NOMO-1 treated with dmso at 0.1 percent for 144 hours (cell line): ENCODE measurements at regions not wholly inside any gene's neighbourhood (a gene's known extent, or its start where the extent isn't known, plus 50 kb on each side); places are given as distances from the start of the nearest gene placed in this dataset.

Source experiments
- DNase-seq: peaks from one replicate; lab custom pipeline; 2025; ENCODE audit not compliant: unreplicated experiment; lab: John Stamatoyannopoulos, UW

DNA sequence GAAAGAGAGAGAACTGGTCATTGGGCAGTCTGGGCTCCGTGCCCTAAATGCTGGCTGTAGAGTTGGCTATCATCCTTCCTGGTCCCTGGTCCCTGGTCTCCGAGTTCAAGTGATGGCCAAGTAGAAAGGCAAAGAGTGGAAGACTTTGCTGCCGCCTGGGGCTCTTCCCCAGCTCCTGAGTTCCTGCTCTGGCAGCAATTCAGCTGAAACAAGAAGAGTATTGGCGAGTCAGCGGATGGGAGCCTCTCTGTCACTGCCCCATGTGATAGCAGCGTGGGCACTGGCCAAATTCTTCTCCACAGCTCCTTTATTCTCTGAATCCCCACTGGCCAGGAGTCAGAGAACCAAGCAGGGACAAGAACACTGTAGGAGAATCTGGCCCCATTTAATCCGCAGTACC, 351.0 kb upstream of the POU3F3 start:
- no peak for DNase-seq

GRCh38 chr2:104504331-104505073, 349.4 kb upstream of the POU3F3 start:
- no peak for DNase-seq

- DNase-seq = no peak
These were observed 335.7 kb upstream of the POU3F3 start for GRCh38 chr2:104518256-104518655.

GRCh38 chr2:104521247-104521646, 332.7 kb upstream of the POU3F3 start:
- no peak for DNase-seq

DNA sequence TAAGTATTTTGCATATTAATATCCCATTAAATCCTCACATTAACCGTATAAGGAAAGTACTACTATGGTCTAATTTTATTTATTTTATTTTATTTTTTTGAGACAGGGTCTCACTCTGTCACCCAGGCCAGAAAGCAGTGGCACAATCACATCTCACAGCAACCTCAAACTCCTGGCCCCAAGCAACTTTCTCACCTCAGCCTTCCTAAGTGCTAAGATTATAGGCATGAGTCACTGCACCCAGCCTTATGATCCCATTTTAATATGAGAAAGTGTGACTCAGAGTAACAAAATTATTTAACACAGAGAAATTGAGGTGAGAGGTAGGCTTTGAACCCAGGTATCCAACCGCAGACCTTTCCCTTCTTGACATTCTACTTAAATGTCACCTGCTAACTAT, 330.0 kb upstream of the POU3F3 start:
- no peak for DNase-seq

- no peak for DNase-seq
These were observed 325.8 kb upstream of the POU3F3 start for GRCh38 chr2:104528101-104528500.

DNA sequence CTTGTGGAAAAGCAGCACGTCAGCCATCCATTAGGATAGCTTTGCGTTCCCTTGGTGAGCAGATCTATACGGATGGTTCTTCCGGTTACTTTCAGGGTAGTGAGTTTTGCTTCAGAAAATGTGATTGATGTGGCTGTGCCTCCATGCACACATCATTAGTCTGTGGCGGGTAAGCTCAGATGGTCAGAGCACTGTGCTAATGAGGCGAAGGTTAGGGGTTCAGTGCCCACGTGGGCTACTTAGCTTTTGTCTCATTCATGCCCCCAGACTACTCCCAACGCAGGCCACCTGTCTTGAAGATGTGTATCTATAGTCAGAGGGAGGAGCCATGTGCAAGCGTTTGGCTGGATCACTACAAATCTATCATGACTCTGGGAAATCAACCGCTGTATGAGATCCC, 322.8 kb upstream of the POU3F3 start:
- DNase-seq = no peak

DNA sequence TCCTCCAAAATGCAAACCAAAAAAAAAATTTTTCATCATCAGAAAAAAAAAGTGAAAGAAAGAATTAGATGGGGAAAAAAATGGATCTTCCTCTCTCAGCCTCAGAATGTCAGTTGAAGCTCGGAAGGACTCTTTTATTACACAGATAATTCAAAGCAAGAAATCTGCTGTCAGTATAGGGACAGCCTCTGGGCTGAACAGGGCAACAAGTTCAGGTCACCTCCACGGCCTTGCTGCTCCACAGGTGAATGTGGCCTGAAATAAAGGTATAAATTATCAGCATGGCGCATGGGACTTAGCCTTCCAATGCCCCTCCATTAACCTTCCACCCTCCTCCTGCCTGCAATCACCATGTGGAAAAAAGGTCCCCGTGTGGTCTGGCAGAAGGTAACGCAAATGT, 316.8 kb upstream of the POU3F3 start:
- no peak for DNase-seq

DNA sequence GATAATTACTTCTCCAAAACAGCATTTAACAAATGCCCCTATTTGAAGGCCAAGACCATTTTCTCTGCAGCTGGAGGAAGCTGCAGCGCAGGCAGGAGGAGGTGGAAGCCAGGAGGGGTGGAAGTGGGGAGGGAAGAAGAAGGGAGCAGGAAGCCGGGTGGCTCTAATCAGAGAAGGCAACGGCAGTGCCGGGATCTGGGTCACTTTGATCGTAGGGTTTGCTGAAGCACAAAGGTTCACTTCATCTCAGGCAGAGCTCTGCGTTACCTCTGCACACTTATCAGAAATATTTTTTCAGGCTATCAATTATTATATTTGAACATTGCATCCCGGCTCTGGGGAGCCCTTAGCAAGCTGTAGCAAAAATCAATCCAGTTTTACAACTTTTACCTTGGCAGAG, 315.8 kb upstream of the POU3F3 start:
- DNase-seq = no peak

- peak; percentile 28 for DNase-seq
These were observed 314.3 kb upstream of the POU3F3 start for GRCh38 chr2:104539649-104540048.

- no peak for DNase-seq
These were observed 308.9 kb upstream of the POU3F3 start for GRCh38 chr2:104545055-104545454.

- no peak for DNase-seq
These were observed 307.4 kb upstream of the POU3F3 start for GRCh38 chr2:104546537-104546936.

DNA sequence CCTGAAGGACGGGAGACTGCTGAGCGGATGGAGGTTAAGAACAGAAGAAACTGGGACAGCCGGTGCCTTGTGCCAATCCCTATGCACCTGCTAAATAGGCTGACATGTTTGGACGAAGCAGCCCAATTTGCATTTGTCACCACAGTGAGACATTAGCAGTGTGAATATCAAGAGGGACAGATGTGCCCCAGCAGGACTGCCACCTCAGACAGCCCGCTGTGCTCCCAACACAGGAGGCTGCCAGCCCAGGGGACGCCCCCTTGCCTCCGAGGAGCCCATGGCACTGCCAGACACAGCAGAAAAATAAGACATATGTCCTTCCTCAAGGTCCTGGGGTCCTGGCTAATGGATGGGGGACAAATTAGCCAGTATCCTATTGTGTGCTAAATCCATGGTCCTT, 306.7 kb upstream of the POU3F3 start:
- no peak for DNase-seq

GRCh38 chr2:104561251-104561650, 292.7 kb upstream of the POU3F3 start:
- no peak for DNase-seq

GRCh38 chr2:104562537-104562936, 291.4 kb upstream of the POU3F3 start:
- no peak for DNase-seq

DNA sequence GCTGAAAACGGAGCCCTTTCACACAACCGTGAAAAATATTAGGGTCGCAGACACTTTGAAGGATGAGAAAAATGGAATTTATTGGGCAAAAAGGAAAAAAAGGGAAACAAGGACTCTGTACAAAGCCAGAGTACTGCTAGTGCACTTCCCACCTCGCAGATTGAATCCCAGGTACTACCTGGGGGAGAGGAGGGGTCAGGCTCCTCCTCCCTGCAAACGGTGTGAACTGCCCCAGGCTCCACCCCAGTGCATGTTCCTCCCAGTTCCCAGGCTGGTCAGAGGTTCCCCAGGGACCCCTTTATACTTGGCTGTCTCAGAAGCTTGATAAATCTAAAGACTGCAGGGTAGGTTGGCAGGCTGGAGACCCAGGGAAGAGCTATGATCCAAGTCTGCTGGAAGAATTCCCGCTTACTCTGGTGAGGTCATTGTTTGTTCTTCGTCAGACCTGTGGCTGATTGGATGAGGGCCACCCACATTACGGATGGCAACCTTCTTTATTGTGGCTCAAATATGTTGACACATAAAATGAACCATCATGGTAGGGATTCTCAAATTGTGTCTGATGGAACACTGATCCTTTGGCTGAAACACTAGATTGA, 290.4 kb upstream of the POU3F3 start:
- DNase-seq = no peak

DNA sequence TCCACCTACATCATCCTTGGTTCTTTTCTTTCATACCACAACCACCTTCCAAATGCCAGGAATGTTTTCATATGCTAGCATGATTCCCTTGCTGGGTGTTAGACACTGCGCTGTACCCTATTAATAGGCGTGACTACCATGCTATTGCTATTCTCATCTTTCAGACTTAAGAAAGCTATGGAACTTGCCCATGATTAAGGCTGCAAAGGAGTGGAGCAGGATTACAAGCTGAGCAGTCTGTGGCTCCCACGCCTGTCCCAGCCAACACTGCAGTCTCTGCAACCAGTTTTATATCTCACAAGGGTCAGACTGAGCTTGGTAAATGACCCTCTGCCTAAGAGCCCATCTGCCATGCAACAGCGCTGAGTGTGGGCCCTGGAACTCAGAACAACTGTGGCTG, 285.7 kb upstream of the POU3F3 start:
- DNase-seq = no peak

DNA sequence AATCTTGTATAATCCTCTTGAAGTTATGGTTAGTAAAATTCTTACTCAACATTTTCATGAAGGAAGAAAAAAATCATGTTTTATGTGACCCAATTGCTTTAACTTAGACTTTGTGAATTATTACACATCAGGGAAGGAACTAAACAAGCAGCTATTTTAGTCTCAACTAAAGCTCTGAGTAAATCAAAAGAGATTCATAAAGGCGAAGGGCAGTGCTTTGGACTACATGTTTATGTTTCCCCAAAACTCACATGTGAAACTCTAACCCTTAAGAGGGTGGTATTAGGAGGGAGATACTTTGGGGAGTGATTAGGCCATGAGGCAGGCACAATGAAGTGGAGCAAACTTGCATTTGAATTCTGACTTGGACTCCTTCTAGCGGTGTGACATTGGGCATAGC, 283.7 kb upstream of the POU3F3 start:
- no peak for DNase-seq

- peak; percentile 72 for DNase-seq
These were observed 281.1 kb upstream of the POU3F3 start for GRCh38 chr2:104572834-104573233.

DNA sequence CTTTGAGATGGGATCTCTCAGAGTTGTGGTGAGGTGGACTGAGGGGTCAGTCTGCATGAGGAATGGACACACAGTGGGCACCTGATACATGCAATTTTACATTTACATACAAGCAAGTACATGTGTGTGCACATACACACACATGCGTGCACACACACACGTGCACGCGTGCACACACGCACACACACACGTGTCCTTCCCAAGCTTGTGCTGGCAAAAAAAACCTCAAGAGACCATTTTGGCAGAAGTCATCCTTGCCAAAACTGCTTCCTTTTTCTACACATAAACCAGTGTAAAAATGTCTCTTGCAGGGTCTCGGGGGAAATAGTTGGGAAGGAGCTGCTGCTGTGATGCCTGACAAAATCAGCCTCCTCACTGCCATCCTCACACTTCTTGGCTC, 279.5 kb upstream of the POU3F3 start:
- no peak for DNase-seq

DNA sequence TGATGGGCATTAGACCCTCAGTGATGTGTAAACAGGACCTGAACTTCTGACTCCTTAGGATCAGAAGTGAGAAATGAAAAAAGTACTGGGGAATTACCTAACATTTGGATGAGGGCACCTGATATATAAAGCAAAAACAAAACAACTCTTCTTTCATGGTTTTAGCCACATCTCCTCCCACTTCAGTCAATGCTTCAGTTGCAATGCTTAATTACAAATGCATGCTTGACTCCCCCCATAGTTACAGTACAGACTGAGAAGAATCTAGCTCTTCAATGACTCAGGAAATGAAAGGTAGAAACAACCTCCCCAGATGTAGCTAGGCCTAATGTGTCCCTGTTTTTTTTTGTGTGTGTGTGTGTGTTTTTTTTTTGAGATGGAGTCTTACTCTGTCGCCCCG, 276.8 kb upstream of the POU3F3 start:
- DNase-seq = no peak

GRCh38 chr2:104582471-104582870, 271.4 kb upstream of the POU3F3 start:
- DNase-seq = no peak

DNA sequence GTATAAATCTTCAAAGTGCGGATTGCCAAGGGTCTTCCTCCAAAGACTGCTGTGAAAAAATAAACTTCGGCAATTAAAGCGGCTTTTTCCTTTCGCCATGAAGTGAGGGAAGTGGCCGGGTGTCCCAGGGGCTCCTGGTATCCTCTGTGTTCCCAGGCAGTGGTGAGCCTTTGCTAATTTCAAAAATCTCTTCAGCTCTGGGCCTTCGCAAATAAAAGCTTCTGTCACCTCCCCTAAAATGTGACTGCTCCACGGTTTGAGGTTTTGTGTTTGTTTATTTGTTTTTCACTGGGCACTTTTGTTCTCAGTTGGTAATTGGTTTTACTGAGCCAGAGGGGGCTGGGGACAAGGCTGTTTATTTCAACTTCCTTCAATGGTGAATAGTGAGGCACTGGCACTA, 270.1 kb upstream of the POU3F3 start:
- DNase-seq = no peak
